Activated CD8-positive, alpha-beta T cell treated with anti-CD3 and anti-CD28 coated beads for 36 hours (primary cell): ENCODE measurements at regions not wholly inside any gene's neighbourhood (a gene's known extent, or its start where the extent isn't known, plus 50 kb on each side); places are given as distances from the start of the nearest gene placed in this dataset.
"Not testable (repeated sequence)": the region's sequence is repeated elsewhere in the genome, so short reads cannot be mapped to it uniquely, and the experiment has no call there.

Experiments
- ATAC-seq: fragments of 200-7000 bp; cut with Tn5 transposase; one replicate; pipeline ENCODE4 v1.10.0; 2021; ENCODE audit warnings: mild to moderate bottlenecking, moderate library complexity
- CTCF ChIA-PET: fragments of 350-600 bp; sonication (Branson Sonifier 250); formaldehyde crosslinking; loops from one replicate; lab custom pipeline; 2021; ENCODE audit warnings: antibody characterized with exemption; lab: Charles Lee
- POLR2A ChIA-PET: fragments of 350-600 bp; sonication (Branson Sonifier 250); formaldehyde crosslinking; loops from one replicate; lab custom pipeline; 2021; ENCODE audit warnings: antibody characterized with exemption; lab: Charles Lee
- DNase-seq: peaks from one replicate; pipeline ENCODE4 v3.0.0-alpha.2; 2020
- H3K27ac Mint-ChIP-seq: one replicate; pipeline ENCODE4 v1.8.0; 2021; ENCODE audit warnings: mild to moderate bottlenecking, mixed read lengths
- H3K27me3 Mint-ChIP-seq: one replicate; pipeline ENCODE4 v1.8.0; 2021; ENCODE audit warnings: mixed read lengths
- H3K36me3 Mint-ChIP-seq: one replicate; pipeline ENCODE4 v1.8.0; 2021; ENCODE audit warnings: low read depth, mixed read lengths
- H3K4me1 Mint-ChIP-seq: one replicate; pipeline ENCODE4 v1.8.0; 2021; ENCODE audit warnings: low read depth, mixed read lengths
- H3K4me3 Mint-ChIP-seq: one replicate; pipeline ENCODE4 v1.8.0; 2021; ENCODE audit warnings: mild to moderate bottlenecking, moderate library complexity, mixed read lengths
- H3K9me3 Mint-ChIP-seq: one replicate; pipeline ENCODE4 v1.8.0; 2021; ENCODE audit warnings: mixed read lengths
- CTCF ChIP-seq: fragments of 200-600 bp; IDR thresholded peaks from one replicate; pipeline ENCODE4 v1.8.0; 2022; ENCODE audit warnings: antibody characterized with exemption, mild to moderate bottlenecking
- intact Hi-C: fragments of 100-400 bp; cut with micrococcal nuclease; formaldehyde crosslinking; loops from one replicate; pipeline ENCODE4 v1.10.0; 2022

- POLR2A ChIA-PET, result no interaction called here
- TF ChIP-seq CTCF, result no peak
- intact Hi-C loops, result no loop called here
- H3K9me3 Mint-ChIP-seq, result no peaks in the 10 kb centered on the region
- ATAC-seq (no peak), DNase-seq (no peak)
- no peaks in the 10 kb centered on the region for H3K4me1 Mint-ChIP-seq
- no peak overlapping the region for H3K27ac Mint-ChIP-seq
- no peak overlapping the region for H3K4me3 Mint-ChIP-seq
- H3K36me3 Mint-ChIP-seq, result no peaks in the 10 kb centered on the region
- peaks cover 21% of the 10 kb centered on the region for H3K27me3 Mint-ChIP-seq
- CTCF ChIA-PET, result no interaction called here
Observed at GRCh38 chr4:141328560-141329173, 108.0 kb downstream of the ZNF330 start.

GRCh38 chr4:141329174-141329569 is 108.5 kb downstream of the ZNF330 start:
- H3K27me3 Mint-ChIP-seq, result peaks cover 26% of the 10 kb centered on the region
- H3K9me3 Mint-ChIP-seq, result no peaks in the 10 kb centered on the region
- H3K27ac Mint-ChIP-seq, result no peak overlapping the region
- no peak for ATAC-seq
- ChIA-PET POLR2A (no interaction called here), CTCF (no interaction called here)
- intact Hi-C loops, result no loop called here
- DNase-seq, result no peak
- no peaks in the 10 kb centered on the region for H3K36me3 Mint-ChIP-seq
- no peak for TF ChIP-seq CTCF
- no peak overlapping the region for H3K4me3 Mint-ChIP-seq
- H3K4me1 Mint-ChIP-seq, result no peaks in the 10 kb centered on the region

- H3K4me3 Mint-ChIP-seq, result no peak overlapping the region
- no peaks in the 10 kb centered on the region for H3K9me3 Mint-ChIP-seq
- ChIA-PET CTCF (interaction anchor here (1.3 kb wide), 1 partner anchor 15 kb away, joined by 3 read pairs; no protein-coding TSS in a partner anchor), POLR2A (no interaction called here)
- intact Hi-C loops, result no loop called here
- H3K36me3 Mint-ChIP-seq, result no peaks in the 10 kb centered on the region
- no peaks in the 10 kb centered on the region for H3K4me1 Mint-ChIP-seq
- no peak overlapping the region for H3K27ac Mint-ChIP-seq
- DNase-seq, result no peak
- H3K27me3 Mint-ChIP-seq, result peaks cover 29% of the 10 kb centered on the region
- ATAC-seq, result no peak
- no peak for TF ChIP-seq CTCF
Observed at GRCh38 chr4:141330616-141331015, 109.9 kb downstream of the ZNF330 start.

DNA sequence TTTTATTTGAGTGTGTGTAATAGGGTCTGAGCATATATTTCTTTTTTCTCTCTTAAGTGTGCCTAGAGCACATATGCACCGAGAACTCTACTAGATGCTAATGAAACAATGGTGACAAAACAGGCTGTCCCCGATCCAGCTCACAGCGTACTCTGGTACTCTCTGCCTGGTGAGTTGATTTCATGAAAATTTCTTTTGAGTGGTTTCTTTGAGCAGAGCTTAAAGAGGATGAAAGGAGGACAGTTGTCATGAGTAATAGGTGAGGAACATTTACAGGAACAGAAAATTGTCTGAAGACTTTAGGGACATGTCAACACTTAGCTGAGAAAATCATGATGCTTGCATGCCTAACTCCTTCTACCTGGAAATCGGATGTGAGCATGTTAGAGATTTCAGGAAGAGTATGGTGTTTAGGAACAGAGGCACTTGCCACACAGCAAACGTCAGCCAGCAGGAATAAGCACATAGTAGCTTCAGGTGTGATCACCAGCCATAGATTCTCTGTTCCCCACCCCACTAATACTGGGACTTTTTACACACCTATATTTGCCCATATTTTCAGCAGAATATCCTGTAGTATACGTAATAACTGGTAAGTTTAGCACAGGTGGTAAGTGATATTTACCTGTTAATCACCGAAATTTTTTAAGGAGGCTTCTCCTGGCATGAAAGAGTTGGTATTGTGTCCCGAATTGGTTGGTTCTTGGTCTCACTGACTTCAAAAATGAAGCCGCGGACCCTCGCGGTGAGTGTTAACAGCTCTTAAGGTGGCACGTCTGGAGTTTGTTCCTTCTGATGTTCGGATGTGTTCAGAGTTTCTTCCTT is 111.1 kb downstream of the ZNF330 start:
- peaks cover 29% of the 10 kb centered on the region for H3K27me3 Mint-ChIP-seq

GRCh38 chr4:141332359-141333181 is 111.9 kb downstream of the ZNF330 start:
- H3K36me3 Mint-ChIP-seq, H3K27ac Mint-ChIP-seq, H3K4me1 Mint-ChIP-seq, POLR2A ChIA-PET, H3K9me3 Mint-ChIP-seq, H3K4me3 Mint-ChIP-seq, CTCF ChIA-PET, intact Hi-C loops, DNase-seq, ATAC-seq: not testable (repeated sequence)
- peaks cover 29% of the 10 kb centered on the region for H3K27me3 Mint-ChIP-seq

More for the DNA sequence above, 111.1 kb downstream of the ZNF330 start:
- ChIA-PET CTCF (interaction anchor here (1.3 kb wide), 1 partner anchor 14 kb away, joined by 3 read pairs; no protein-coding TSS in a partner anchor), POLR2A (no interaction called here)
- intact Hi-C loops, result no loop called here
- no peak for TF ChIP-seq CTCF
- Mint-ChIP-seq H3K9me3 (no peaks in the 10 kb centered on the region), H3K36me3 (no peaks in the 10 kb centered on the region), H3K4me3 (no peak overlapping the region), H3K27ac (no peak overlapping the region), H3K4me1 (no peaks in the 10 kb centered on the region)
- ATAC-seq (no peak), DNase-seq (no peak)

DNA sequence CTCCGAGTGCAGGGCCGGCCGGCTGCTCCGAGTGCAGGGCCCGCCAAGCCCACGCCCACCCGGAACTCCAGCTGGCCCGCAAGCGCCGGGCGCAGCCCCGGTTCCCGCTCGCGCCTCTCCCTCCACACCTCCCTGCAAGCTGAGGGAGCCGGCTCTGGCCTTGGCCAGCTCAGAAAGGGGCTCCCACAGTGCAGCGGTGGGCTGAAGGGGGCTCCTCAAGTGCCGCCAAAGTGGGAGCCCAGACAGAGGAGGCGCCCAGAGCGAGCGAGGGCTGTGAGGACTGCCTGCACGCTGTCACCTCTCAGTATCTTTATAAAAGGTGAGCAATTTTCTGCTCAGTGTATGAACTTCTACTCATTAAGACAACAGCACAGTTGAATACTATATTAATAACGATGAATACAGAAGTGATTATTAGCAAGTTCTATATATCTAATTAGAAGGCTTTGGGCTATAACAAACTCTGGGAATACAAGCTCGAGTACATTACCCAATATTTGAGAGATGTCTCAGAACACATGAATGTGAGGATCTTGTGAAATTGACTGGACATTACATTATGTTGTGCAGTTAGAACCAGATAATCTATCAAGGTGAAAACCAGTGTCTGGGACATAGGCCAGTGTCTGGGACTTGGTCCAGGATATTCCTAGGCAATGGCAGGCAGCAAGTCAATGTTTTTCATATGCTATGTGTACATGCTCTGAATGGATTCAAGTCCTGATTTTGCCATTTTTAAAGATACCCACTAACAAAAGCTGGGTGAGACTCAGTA is 112.9 kb downstream of the ZNF330 start:
- H3K4me3 Mint-ChIP-seq, H3K36me3 Mint-ChIP-seq, ATAC-seq, H3K4me1 Mint-ChIP-seq, POLR2A ChIA-PET, H3K27ac Mint-ChIP-seq, intact Hi-C loops, H3K9me3 Mint-ChIP-seq, DNase-seq: not testable (repeated sequence)
- H3K27me3 Mint-ChIP-seq, result peaks cover 26% of the 10 kb centered on the region
- CTCF ChIA-PET, result interaction anchor here (1.7 kb wide), 1 partner anchor 12 kb away, joined by 3 read pairs; no protein-coding TSS in a partner anchor
